ENCODE measurements at regions not wholly inside any gene's neighbourhood (a gene's known extent, or its start where the extent isn't known, plus 50 kb on each side); places are given as distances from the start of the nearest gene placed in this dataset.

DNA sequence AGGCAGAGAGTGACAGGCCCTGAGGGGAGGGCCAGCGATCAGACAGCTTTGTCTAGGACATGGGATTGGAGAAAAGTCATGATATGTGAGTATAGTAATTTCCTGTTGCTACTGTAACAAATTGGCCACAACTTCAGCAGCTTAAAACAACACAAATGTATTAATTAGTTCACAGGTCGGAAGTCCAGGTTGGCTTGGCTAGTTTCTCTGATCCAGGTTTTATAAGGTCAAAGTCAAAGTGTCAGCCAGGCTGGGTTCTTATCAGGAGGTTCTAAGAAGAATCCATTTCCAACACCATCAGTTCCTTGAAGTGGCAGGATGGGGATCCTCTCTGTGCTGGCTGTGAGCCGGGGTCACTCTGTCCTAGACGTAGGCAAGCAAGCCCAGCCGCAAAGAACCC, 76.2 kb upstream of the SEC14L1 start:
- no CpG with 5 or more reads among the region's 5 CpGs for WGBS, 2 experiments (ENCODE audit: extremely low coverage in 2 of 2, insufficient read length in 1 of 2)
- no peaks in the 10 kb centered on the region for H4K20me1 ChIP-seq (ENCODE audit: insufficient read depth, low read length)
- H2BK20ac ChIP-seq (ENCODE audit: low read depth, low read length), result no peak overlapping the region
- H3K18ac ChIP-seq (ENCODE audit: low read depth, low read length), result no peak overlapping the region
- H3K56ac ChIP-seq (ENCODE audit: extremely low read depth, insufficient read depth, low read length), result no peak overlapping the region
- no peaks in the 10 kb centered on the region; the same call in 1 of the 2 replicates for H3K4me1 ChIP-seq (ENCODE audit: control insufficient read depth, insufficient read depth, low read length)
- TF ChIP-seq CHD1 (IDR thresholded peaks at IDR 0.05; ENCODE audit: low read depth, low read length), result no peak
- H2BK120ac ChIP-seq (ENCODE audit: low read depth, low read length), result no peak overlapping the region
- no peak overlapping the region for H2BK15ac ChIP-seq (ENCODE audit: low read depth, low read length)
- no peak overlapping the region for H2BK5ac ChIP-seq (ENCODE audit: low read depth, low read length, poor library complexity, severe bottlenecking)
- BruUV-seq (replicated peaks), result no TSS peak
- H3K4me2 ChIP-seq (ENCODE audit: low read depth, low read length), result no peak overlapping the region
- H3K9me1 ChIP-seq (ENCODE audit: insufficient read depth, low read length), result no peaks in the 10 kb centered on the region
- H4K8ac ChIP-seq (ENCODE audit: low read depth in 2 of 2, low read length in 2 of 2), result no peak overlapping the region
- no peak overlapping the region for H3K27ac ChIP-seq (ENCODE audit: insufficient read depth, low read length)
- in situ Hi-C loops (cut with MboI; ENCODE audit: low sequenced_read_pairs), result loop anchor here (5.0 kb wide), 1 partner anchor 197 kb away; the partner anchor contains the start of gene MGAT5B
- H3K36me3 ChIP-seq (ENCODE audit: control insufficient read depth, insufficient read depth, low read length), result no peaks in the 10 kb centered on the region
- DNase-seq (no peak), ATAC-seq (ENCODE audit: low read depth) (no peak)
- H3K9ac ChIP-seq (ENCODE audit: low read depth, low read length), result no peak overlapping the region
- H3K4me3 ChIP-seq (ENCODE audit: insufficient read depth, low read depth, low read length), result no peak overlapping the region
- H3K4ac ChIP-seq (ENCODE audit: low read depth, low read length), result no peak overlapping the region
- no peak overlapping the region for H2AFZ ChIP-seq (replicated peaks; ENCODE audit: low read length, poor library complexity)
- CTCF ChIA-PET, result interaction anchor here (0.7 kb wide), 1 partner anchor 150 kb away, joined by 4 read pairs; no protein-coding TSS in a partner anchor
- H4K91ac ChIP-seq (ENCODE audit: insufficient read depth, low read depth, low read length), result no peak overlapping the region
- intact Hi-C loops (cut with micrococcal nuclease), result loop anchor here (10.0 kb wide), 1 partner anchor 530 kb away; the partner anchor contains the start of gene CYGB
- H3K23ac ChIP-seq (ENCODE audit: low read depth, low read length), result no peak overlapping the region
- no peak overlapping the region for H4K5ac ChIP-seq (ENCODE audit: low read depth, low read length)
- H3K27me3 ChIP-seq (ENCODE audit: control insufficient read depth, insufficient read depth, low read length), result peaks cover 39% of the 10 kb centered on the region
- POLR2A ChIA-PET (ENCODE audit: unreplicated experiment), result no interaction called here
- H3K14ac ChIP-seq (replicated peaks; ENCODE audit: low read depth, low read length), result no peak overlapping the region
- no peaks in the 10 kb centered on the region for H3K79me1 ChIP-seq (ENCODE audit: low read depth in 1 of 2, low read length in 2 of 2)
- H3K9me3 ChIP-seq (ENCODE audit: control insufficient read depth, insufficient read depth, low read length), result no peaks in the 10 kb centered on the region
- H2AK9ac ChIP-seq (replicated peaks; ENCODE audit: low read depth, low read length, poor library complexity), result no peak overlapping the region
- no peak overlapping the region for H2AK5ac ChIP-seq (ENCODE audit: low read depth, low read length)
- dilution Hi-C loops (cut with HindIII; ENCODE audit: low sequenced_read_pairs, unreplicated experiment), result no loop called here

All from IMR-90 (cell line).